COR-L47 (cell line): ENCODE measurements at regions not wholly inside any gene's neighbourhood (a gene's known extent, or its start where the extent isn't known, plus 50 kb on each side); places are given as distances from the start of the nearest gene placed in this dataset.

Experiments
- DNase-seq: peaks from one replicate; lab custom pipeline; 2025; lab: John Stamatoyannopoulos, UW

GRCh38 chr6:105764315-105764714 lies 321.8 kb upstream of the PRDM1 start:
- no peak for DNase-seq

- DNase-seq = no peak
These were observed 322.3 kb upstream of the PRDM1 start for GRCh38 chr6:105763866-105764265.

- no peak for DNase-seq
These were observed 325.4 kb upstream of the PRDM1 start for GRCh38 chr6:105760746-105761145.

- DNase-seq = no peak
These were observed 326.2 kb upstream of the PRDM1 start for GRCh38 chr6:105759946-105760345.

GRCh38 chr6:105759015-105759414 lies 327.1 kb upstream of the PRDM1 start:
- no peak for DNase-seq

GRCh38 chr6:105757512-105758200 lies 328.5 kb upstream of the PRDM1 start:
- DNase-seq = peak; percentile 43

- no peak for DNase-seq
These were observed 330.3 kb upstream of the PRDM1 start for GRCh38 chr6:105755885-105756284.

- peak; percentile 34 for DNase-seq
These were observed 332.4 kb upstream of the PRDM1 start for GRCh38 chr6:105753620-105754211.

- peak; percentile 85 for DNase-seq
These were observed 332.9 kb upstream of the PRDM1 start for GRCh38 chr6:105753207-105753606.

GRCh38 chr6:105750089-105750488 lies 336.0 kb upstream of the PRDM1 start:
- no peak for DNase-seq

- DNase-seq = no peak
These were observed 337.4 kb upstream of the PRDM1 start for GRCh38 chr6:105748737-105749161.

- no peak for DNase-seq
These were observed 338.2 kb upstream of the PRDM1 start for GRCh38 chr6:105747823-105748405.

GRCh38 chr6:105746509-105746908 lies 339.6 kb upstream of the PRDM1 start:
- DNase-seq = no peak

GRCh38 chr6:105746130-105746505 lies 340.0 kb upstream of the PRDM1 start:
- DNase-seq = no peak

GRCh38 chr6:105745464-105746129 lies 340.5 kb upstream of the PRDM1 start:
- no peak for DNase-seq

GRCh38 chr6:105744815-105745214 lies 341.3 kb upstream of the PRDM1 start:
- no peak for DNase-seq

GRCh38 chr6:105740946-105741645 lies 338.2 kb upstream of the PREP start:
- no peak for DNase-seq

- DNase-seq = no peak
These were observed 336.9 kb upstream of the PREP start for GRCh38 chr6:105739764-105740163.

GRCh38 chr6:105733556-105734162 lies 330.8 kb upstream of the PREP start:
- peak; percentile 39 for DNase-seq

- DNase-seq = no peak
These were observed 326.1 kb upstream of the PREP start for GRCh38 chr6:105728995-105729394.

- no peak for DNase-seq
These were observed 324.2 kb upstream of the PREP start for GRCh38 chr6:105726902-105727655.
